Neuronal stem cell (in vitro differentiated cells): ENCODE measurements at regions not wholly inside any gene's neighbourhood (a gene's known extent, or its start where the extent isn't known, plus 50 kb on each side); places are given as distances from the start of the nearest gene placed in this dataset.

Source experiments
- DNase-seq: peaks from one replicate; pipeline ENCODE4 v3.0.0-alpha.2; 2013; ENCODE audit warnings: low spot score
- H2AFZ ChIP-seq: one replicate; pipeline ENCODE4 v1.6.1; 2013; ENCODE audit warnings: mild to moderate bottlenecking, low read length, inconsistent platforms
- H2AK5ac ChIP-seq: 2 replicates; pipeline ENCODE4 v1.6.1; 2013; ENCODE audit warnings: low read depth, mild to moderate bottlenecking, inconsistent platforms, low read length, moderate library complexity, mixed read lengths
- H2BK120ac ChIP-seq: 2 replicates; pipeline ENCODE4 v1.6.1; 2013; ENCODE audit warnings: low read depth, mild to moderate bottlenecking, inconsistent platforms, low read length, moderate library complexity, mixed read lengths
- H2BK12ac ChIP-seq: one replicate; pipeline ENCODE4 v1.6.1; 2013; ENCODE audit warnings: low read length, inconsistent platforms
- H2BK15ac ChIP-seq: 2 replicates; pipeline ENCODE4 v1.6.1; 2013; ENCODE audit warnings: mild to moderate bottlenecking, low read length, inconsistent platforms, mixed read lengths
- H2BK5ac ChIP-seq: one replicate; pipeline ENCODE4 v1.6.1; 2013; ENCODE audit warnings: inconsistent platforms, mild to moderate bottlenecking, low read length, moderate library complexity
- H3K14ac ChIP-seq: one replicate; pipeline ENCODE4 v1.6.1; 2013; ENCODE audit warnings: low read length, inconsistent platforms
- H3K18ac ChIP-seq: 2 replicates; pipeline ENCODE4 v1.6.1; 2013; ENCODE audit warnings: low read length, inconsistent platforms
- H3K23ac ChIP-seq: 2 replicates; pipeline ENCODE4 v1.6.1; 2013; ENCODE audit warnings: low read depth, mild to moderate bottlenecking, mixed read lengths, low read length, inconsistent platforms; ENCODE audit not compliant: poor library complexity
- H3K27ac ChIP-seq: replicated peaks from 3 replicates; pipeline ENCODE4 v1.5.1; 2013; ENCODE audit warnings: low read length, inconsistent platforms
- H3K27me3 ChIP-seq, 3 experiments: 2 replicates each; pipeline ENCODE4 v1.6.1; 2013; ENCODE audit warnings: low read length in 3 of 3, mild to moderate bottlenecking in 2 of 3, inconsistent platforms in 1 of 3, low read depth in 1 of 3, mixed read lengths in 1 of 3, moderate library complexity in 1 of 3; ENCODE audit not compliant: control insufficient read depth in 3 of 3, insufficient read depth in 3 of 3
- H3K36me3 ChIP-seq, 2 donors: replicated peaks in 1 of 2; 2 replicates each; pipeline ENCODE4 v1.6.1; 2013; ENCODE audit warnings: low read length in 2 of 2; ENCODE audit not compliant: control insufficient read depth in 2 of 2, insufficient read depth in 2 of 2
- H3K4ac ChIP-seq: 2 replicates; pipeline ENCODE4 v1.6.1; 2013; ENCODE audit warnings: inconsistent platforms, mild to moderate bottlenecking, low read length, moderate library complexity
- H3K4me1 ChIP-seq, 2 donors: 1 replicate in 1 of 2; 2 replicates in 1 of 2; pipeline ENCODE4 v1.6.1; 2013; ENCODE audit warnings: low read length in 2 of 2, low read depth in 1 of 2; ENCODE audit not compliant: control insufficient read depth in 2 of 2, insufficient read depth in 1 of 2
- H3K4me2 ChIP-seq: one replicate; pipeline ENCODE4 v1.6.1; 2013; ENCODE audit warnings: mild to moderate bottlenecking, low read length, inconsistent platforms; ENCODE audit not compliant: insufficient read depth, poor library complexity, severe bottlenecking
- H3K4me3 ChIP-seq, 2 donors: 2 replicates each; pipeline ENCODE4 v1.5.1; 2013; ENCODE audit warnings: low read length in 2 of 2, mild to moderate bottlenecking in 2 of 2, inconsistent platforms in 1 of 2, moderate library complexity in 1 of 2
- H3K79me1 ChIP-seq: one replicate; pipeline ENCODE4 v1.6.1; 2013; ENCODE audit warnings: low read depth, mild to moderate bottlenecking, inconsistent platforms, low read length, moderate library complexity
- H3K9ac ChIP-seq: one replicate; pipeline ENCODE4 v1.6.1; 2013; ENCODE audit warnings: mild to moderate bottlenecking, low read depth, low read length, inconsistent platforms; ENCODE audit not compliant: poor library complexity
- H3K9me3 ChIP-seq, 2 donors: replicated peaks in 1 of 2; 2 replicates each; pipeline versions ENCODE3 to v1.6.1; 2013; ENCODE audit warnings: low read length in 2 of 2, mild to moderate bottlenecking in 2 of 2, inconsistent platforms in 1 of 2, low read depth in 1 of 2, mixed read lengths in 1 of 2, moderate library complexity in 1 of 2; ENCODE audit not compliant: control insufficient read depth in 2 of 2, insufficient read depth in 1 of 2
- H4K8ac ChIP-seq: one replicate; pipeline ENCODE4 v1.6.1; 2013; ENCODE audit warnings: low read depth, mild to moderate bottlenecking, inconsistent platforms, low read length, moderate library complexity
- H4K91ac ChIP-seq: one replicate; pipeline ENCODE4 v1.6.1; 2013; ENCODE audit warnings: low read length, low read depth, mild to moderate bottlenecking, inconsistent platforms; ENCODE audit not compliant: poor library complexity
- WGBS, 2 donors: extraction: QIAGEN DNeasy Blood & Tissue Kit; methylation state at CpG; one replicate each; pipeline ENCODE4 v1.1.7; 2013; ENCODE audit warnings: missing lambda C conversion rate in 2 of 2, mixed read lengths in 1 of 2; ENCODE audit not compliant: insufficient read length in 2 of 2, insufficient replicate concordance in 1 of 2; ENCODE audit errors: extremely low coverage in 2 of 2; 5-methylcytosine and 5-hydroxymethylcytosine counted together

- Histone ChIP-seq H3K14ac (no peak overlapping the region), H3K23ac (no peak overlapping the region), H2BK12ac (no peak overlapping the region), H3K27me3 (no peaks in the 10 kb centered on the region), H2AFZ (no peak overlapping the region), H3K18ac (no peak overlapping the region), H2BK5ac (no peak overlapping the region), H4K8ac (no peak overlapping the region), H4K91ac (no peak overlapping the region), H3K9ac (no peak overlapping the region), H2BK120ac (no peak overlapping the region), H3K4me1 (no peaks in the 10 kb centered on the region), H3K9me3 (no peaks in the 10 kb centered on the region), H3K36me3 (no peaks in the 10 kb centered on the region), H3K79me1 (no peaks in the 10 kb centered on the region), H3K4me3 (no peak overlapping the region), H3K27ac (no peak overlapping the region), H3K4ac (no peak overlapping the region), H2BK15ac (no peak overlapping the region), H2AK5ac (no peak overlapping the region), H3K4me2 (no peak overlapping the region)
- DNase-seq, result no peak
- no CpG with 5 or more reads among the region's 3 CpGs for WGBS, 2 donors
These were observed 866.4 kb upstream of the ADAMTS5 start for GRCh38 chr21:27833298-27833697.

- Histone ChIP-seq H3K4me1 (no peaks in the 10 kb centered on the region), H3K27me3 (no peaks in the 10 kb centered on the region), H4K91ac (no peak overlapping the region), H3K4me3 (no peak overlapping the region), H2BK12ac (no peak overlapping the region), H3K36me3 (no peaks in the 10 kb centered on the region), H3K79me1 (no peaks in the 10 kb centered on the region), H2BK15ac (no peak overlapping the region), H2BK120ac (no peak overlapping the region), H2AK5ac (no peak overlapping the region), H3K4me2 (no peak overlapping the region), H3K4ac (no peak overlapping the region), H3K14ac (no peak overlapping the region), H4K8ac (no peak overlapping the region), H3K27ac (no peak overlapping the region), H3K9me3 (no peaks in the 10 kb centered on the region), H3K9ac (no peak overlapping the region), H2AFZ (no peak overlapping the region), H3K23ac (no peak overlapping the region), H3K18ac (no peak overlapping the region), H2BK5ac (no peak overlapping the region)
- no peak for DNase-seq
- no CpG with 5 or more reads among the region's 3 CpGs for WGBS, 2 donors
These were observed 865.1 kb upstream of the ADAMTS5 start for GRCh38 chr21:27831816-27832569.

GRCh38 chr21:27831177-27831576 lies 864.3 kb upstream of the ADAMTS5 start:
- H2BK120ac ChIP-seq, result no peak overlapping the region
- H3K27ac ChIP-seq, result no peak overlapping the region
- no peaks in the 10 kb centered on the region for H3K79me1 ChIP-seq

GRCh38 chr21:27827972-27828371 lies 861.1 kb upstream of the ADAMTS5 start:
- Histone ChIP-seq H2AK5ac (no peak overlapping the region), H2BK12ac (no peak overlapping the region), H3K27ac (no peak overlapping the region), H3K27me3 (no peaks in the 10 kb centered on the region), H2BK15ac (no peak overlapping the region), H3K36me3 (no peaks in the 10 kb centered on the region), H2BK5ac (no peak overlapping the region), H3K18ac (no peak overlapping the region), H2AFZ (no peak overlapping the region), H4K91ac (no peak overlapping the region), H2BK120ac (no peak overlapping the region), H3K4me3 (no peak overlapping the region), H3K4me1 (no peaks in the 10 kb centered on the region), H4K8ac (no peak overlapping the region), H3K4me2 (no peak overlapping the region), H3K23ac (no peak overlapping the region), H3K4ac (no peak overlapping the region), H3K9ac (no peak overlapping the region), H3K14ac (no peak overlapping the region), H3K9me3 (no peaks in the 10 kb centered on the region), H3K79me1 (no peaks in the 10 kb centered on the region)
- DNase-seq, result no peak
- no CpG with 5 or more reads among the region's 3 CpGs for WGBS, 2 donors

More at GRCh38 chr21:27831177-27831576, 864.3 kb upstream of the ADAMTS5 start:
- no peak overlapping the region for H3K4ac ChIP-seq
- no peaks in the 10 kb centered on the region for H3K9me3 ChIP-seq
- H4K8ac ChIP-seq, result no peak overlapping the region
- no peak overlapping the region for H2BK12ac ChIP-seq
- H3K23ac ChIP-seq, result no peak overlapping the region
- no peak overlapping the region for H3K14ac ChIP-seq
- DNase-seq, result no peak
- H3K4me2 ChIP-seq, result no peak overlapping the region
- H3K18ac ChIP-seq, result no peak overlapping the region
- H2BK5ac ChIP-seq, result no peak overlapping the region
- WGBS, 2 donors, result no CpG with 5 or more reads among the region's 1 CpG
- H3K36me3 ChIP-seq, result no peaks in the 10 kb centered on the region
- no peak overlapping the region for H4K91ac ChIP-seq
- H3K4me1 ChIP-seq, result no peaks in the 10 kb centered on the region
- H3K27me3 ChIP-seq, result no peaks in the 10 kb centered on the region
- H3K9ac ChIP-seq, result no peak overlapping the region
- H2BK15ac ChIP-seq, result no peak overlapping the region
- H2AFZ ChIP-seq, result no peak overlapping the region
- no peak overlapping the region for H2AK5ac ChIP-seq
- H3K4me3 ChIP-seq, result no peak overlapping the region
